GM21360 (cell line): ENCODE measurements at regions not wholly inside any gene's neighbourhood (a gene's known extent, or its start where the extent isn't known, plus 50 kb on each side); places are given as distances from the start of the nearest gene placed in this dataset.
"Not testable (repeated sequence)": the region's sequence is repeated elsewhere in the genome, so short reads cannot be mapped to it uniquely, and the experiment has no call there.

Source experiments
- ATAC-seq: cut with Tn5 transposase; IDR thresholded peaks from one replicate; pipeline ENCODE4 v1.9.1; 2021; ENCODE audit warnings: mild to moderate bottlenecking, moderate library complexity; ENCODE audit not compliant: unreplicated experiment

GRCh38 chr9:66601472-66601871, 299.1 kb upstream of the ZNF658 start:
- not testable (repeated sequence) for ATAC-seq

GRCh38 chr9:66631521-66632046, 268.9 kb upstream of the ZNF658 start:
- not testable (repeated sequence) for ATAC-seq

- not testable (repeated sequence) for ATAC-seq
These were observed 252.8 kb upstream of the ZNF658 start for GRCh38 chr9:66647675-66648074.

- not testable (repeated sequence) for ATAC-seq
These were observed 210.3 kb upstream of the ZNF658 start for GRCh38 chr9:66690242-66690641.

- not testable (repeated sequence) for ATAC-seq
These were observed 204.8 kb upstream of the ZNF658 start for GRCh38 chr9:66695561-66696240.

- not testable (repeated sequence) for ATAC-seq
These were observed 203.0 kb upstream of the ZNF658 start for GRCh38 chr9:66697343-66698065.

- not testable (repeated sequence) for ATAC-seq
These were observed 202.5 kb upstream of the ZNF658 start for GRCh38 chr9:66698066-66698455.

- not testable (repeated sequence) for ATAC-seq
These were observed 198.8 kb upstream of the ZNF658 start for GRCh38 chr9:66701411-66702377.

- ATAC-seq: not testable (repeated sequence)
These were observed 189.0 kb upstream of the ZNF658 start for GRCh38 chr9:66711553-66711952.

- peak; percentile 60 for ATAC-seq
These were observed 187.7 kb upstream of the ZNF658 start for GRCh38 chr9:66712870-66713269.

GRCh38 chr9:66713552-66713951, 187.0 kb upstream of the ZNF658 start:
- ATAC-seq: not testable (repeated sequence)

GRCh38 chr9:66720845-66721244, 179.7 kb upstream of the ZNF658 start:
- ATAC-seq: not testable (repeated sequence)

- ATAC-seq: not testable (repeated sequence)
These were observed 173.0 kb upstream of the ZNF658 start for GRCh38 chr9:66727540-66727939.

GRCh38 chr9:66736686-66737085, 163.8 kb upstream of the ZNF658 start:
- not testable (repeated sequence) for ATAC-seq

- not testable (repeated sequence) for ATAC-seq
These were observed 162.1 kb upstream of the ZNF658 start for GRCh38 chr9:66738418-66738817.

GRCh38 chr9:66740136-66740535, 160.4 kb upstream of the ZNF658 start:
- ATAC-seq: not testable (repeated sequence)

GRCh38 chr9:66745846-66746245, 154.7 kb upstream of the ZNF658 start:
- ATAC-seq: not testable (repeated sequence)

GRCh38 chr9:66752324-66752923, 148.1 kb upstream of the ZNF658 start:
- ATAC-seq: not testable (repeated sequence)

- not testable (repeated sequence) for ATAC-seq
These were observed 140.6 kb upstream of the ZNF658 start for GRCh38 chr9:66759825-66760492.
